ENCODE measurements at regions not wholly inside any gene's neighbourhood (a gene's known extent, or its start where the extent isn't known, plus 50 kb on each side); places are given as distances from the start of the nearest gene placed in this dataset.

DNA sequence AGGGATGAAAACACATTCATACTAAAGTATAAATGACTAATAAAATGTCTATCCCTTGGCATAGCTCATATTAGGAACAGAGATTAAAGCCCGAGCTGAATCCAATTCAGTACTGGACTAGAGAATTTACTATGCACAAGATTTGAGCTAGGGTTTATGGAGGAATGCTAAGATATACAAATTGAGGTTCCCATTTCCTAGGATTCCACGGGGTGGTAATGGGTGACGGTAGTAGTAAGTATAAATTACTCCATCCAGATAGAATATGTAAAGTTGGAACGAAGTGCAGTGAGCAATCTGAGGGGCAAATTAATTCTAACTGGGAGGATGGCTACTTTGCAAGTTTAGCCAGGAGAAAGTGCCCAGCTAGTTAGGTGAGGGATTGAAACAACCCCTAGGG, 156.5 kb downstream of the GAS1 start:
- H3K36me3 ChIP-seq = no peaks in the 10 kb centered on the region
- DNase-seq (ENCODE audit: low spot score in 2 of 2) = no peak
- intact Hi-C loops (cut with DNase I) = loop anchor here (10.0 kb wide), 1 partner anchor 194 kb away; no protein-coding TSS in a partner anchor
- TF ChIP-seq, protein P1, sequence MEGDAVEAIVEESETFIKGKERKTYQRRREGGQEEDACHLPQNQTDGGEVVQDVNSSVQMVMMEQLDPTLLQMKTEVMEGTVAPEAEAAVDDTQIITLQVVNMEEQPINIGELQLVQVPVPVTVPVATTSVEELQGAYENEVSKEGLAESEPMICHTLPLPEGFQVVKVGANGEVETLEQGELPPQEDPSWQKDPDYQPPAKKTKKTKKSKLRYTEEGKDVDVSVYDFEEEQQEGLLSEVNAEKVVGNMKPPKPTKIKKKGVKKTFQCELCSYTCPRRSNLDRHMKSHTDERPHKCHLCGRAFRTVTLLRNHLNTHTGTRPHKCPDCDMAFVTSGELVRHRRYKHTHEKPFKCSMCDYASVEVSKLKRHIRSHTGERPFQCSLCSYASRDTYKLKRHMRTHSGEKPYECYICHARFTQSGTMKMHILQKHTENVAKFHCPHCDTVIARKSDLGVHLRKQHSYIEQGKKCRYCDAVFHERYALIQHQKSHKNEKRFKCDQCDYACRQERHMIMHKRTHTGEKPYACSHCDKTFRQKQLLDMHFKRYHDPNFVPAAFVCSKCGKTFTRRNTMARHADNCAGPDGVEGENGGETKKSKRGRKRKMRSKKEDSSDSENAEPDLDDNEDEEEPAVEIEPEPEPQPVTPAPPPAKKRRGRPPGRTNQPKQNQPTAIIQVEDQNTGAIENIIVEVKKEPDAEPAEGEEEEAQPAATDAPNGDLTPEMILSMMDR (IDR thresholded peaks at IDR 0.05) = no peak
- H3K4me3 ChIP-seq = no peak overlapping the region
- H3K27ac ChIP-seq = no peak overlapping the region
- no peaks in the 10 kb centered on the region for H3K9me3 ChIP-seq
- peaks cover 0 to 5% of the 10 kb centered on the region in 2 donors for H3K4me1 ChIP-seq
- no peaks in the 10 kb centered on the region for H3K27me3 ChIP-seq

DNA sequence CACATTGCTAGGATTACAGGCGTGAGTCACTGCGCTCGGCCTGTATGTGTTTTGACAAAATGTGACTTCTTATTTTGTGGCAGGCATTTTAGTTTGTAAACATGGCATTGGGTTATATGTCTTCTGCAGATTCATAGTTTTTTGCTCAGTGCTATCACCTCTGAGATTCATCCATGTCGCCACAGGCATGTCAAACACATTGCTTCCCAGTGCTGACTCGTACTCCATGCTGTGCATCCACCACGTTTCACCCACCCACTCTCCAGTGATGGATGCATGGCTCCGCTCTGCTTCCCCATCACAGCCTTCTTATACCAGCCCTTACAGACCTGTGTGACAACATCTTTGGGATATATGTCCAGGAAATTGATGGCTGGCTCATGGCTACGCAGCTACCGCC, 158.8 kb downstream of the GAS1 start:
- H3K4me3 ChIP-seq = no peak overlapping the region
- TF ChIP-seq, protein P1 (IDR thresholded peaks at IDR 0.05) = no peak
- no peak for DNase-seq (ENCODE audit: low spot score in 2 of 2)
- H3K27me3 ChIP-seq = no peaks in the 10 kb centered on the region
- intact Hi-C loops (cut with DNase I) = loop anchor here (5.0 kb wide), 1 partner anchor 111 kb away; no protein-coding TSS in a partner anchor
- H3K36me3 ChIP-seq = no peaks in the 10 kb centered on the region
- no peaks in the 10 kb centered on the region for H3K4me1 ChIP-seq
- H3K27ac ChIP-seq = no peak overlapping the region
- H3K9me3 ChIP-seq = no peaks in the 10 kb centered on the region

DNA sequence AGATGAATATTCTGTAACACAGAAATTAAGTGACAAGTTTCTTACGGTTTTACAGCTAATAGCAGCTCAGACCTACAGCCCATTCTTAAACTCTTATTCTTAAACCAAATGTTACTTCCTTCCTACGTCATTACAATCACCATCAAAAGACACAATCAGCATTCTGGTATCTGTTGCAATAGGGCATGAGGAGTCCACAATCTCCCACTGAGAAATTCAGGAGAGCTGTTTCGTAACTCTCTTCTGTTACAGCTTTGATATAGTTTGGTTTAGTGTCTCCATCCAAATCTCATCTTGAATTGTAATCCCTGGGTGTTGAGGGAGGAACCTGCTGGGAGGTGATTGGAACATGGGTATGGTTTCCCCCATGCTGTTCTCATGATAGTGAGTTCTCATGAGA, 163.4 kb downstream of the GAS1 start:
- TF ChIP-seq, protein P1 (IDR thresholded peaks at IDR 0.05) = no peak
- H3K9me3 ChIP-seq = no peaks in the 10 kb centered on the region
- no peak overlapping the region for H3K4me3 ChIP-seq
- intact Hi-C loops (cut with DNase I) = no loop called here
- no peak overlapping the region for H3K27ac ChIP-seq
- no peaks in the 10 kb centered on the region for H3K4me1 ChIP-seq
- H3K36me3 ChIP-seq = no peaks in the 10 kb centered on the region
- DNase-seq (ENCODE audit: low spot score in 2 of 2) = no peak
- H3K27me3 ChIP-seq = no peaks in the 10 kb centered on the region

DNA sequence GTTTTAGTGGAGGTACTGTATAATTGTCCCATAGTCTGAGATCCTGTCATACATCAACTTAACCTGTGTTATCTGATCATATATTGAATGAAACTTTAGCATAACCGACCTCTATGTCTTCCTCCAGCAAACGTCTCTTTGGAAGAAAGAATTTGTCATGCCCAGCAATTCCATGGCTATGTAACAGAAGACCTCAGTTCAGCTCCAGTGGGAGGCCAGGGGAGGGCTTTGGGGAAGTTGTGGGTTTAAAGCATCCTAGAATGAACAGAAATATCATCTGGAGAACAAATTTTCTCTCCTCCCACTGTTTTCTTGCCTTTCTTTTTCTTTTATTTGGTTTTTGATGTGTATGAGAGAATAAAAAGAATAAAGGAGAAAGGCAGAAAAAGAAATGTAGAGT, 164.5 kb downstream of the GAS1 start:
- Histone ChIP-seq H3K27ac (no peak overlapping the region), H3K36me3 (no peaks in the 10 kb centered on the region), H3K27me3 (no peaks in the 10 kb centered on the region), H3K9me3 (no peaks in the 10 kb centered on the region), H3K4me1 (no peaks in the 10 kb centered on the region), H3K4me3 (no peak overlapping the region)
- TF ChIP-seq, protein P1 (IDR thresholded peaks at IDR 0.05) = no peak
- no peak for DNase-seq (ENCODE audit: low spot score in 2 of 2)
- intact Hi-C loops (cut with DNase I) = no loop called here

DNA sequence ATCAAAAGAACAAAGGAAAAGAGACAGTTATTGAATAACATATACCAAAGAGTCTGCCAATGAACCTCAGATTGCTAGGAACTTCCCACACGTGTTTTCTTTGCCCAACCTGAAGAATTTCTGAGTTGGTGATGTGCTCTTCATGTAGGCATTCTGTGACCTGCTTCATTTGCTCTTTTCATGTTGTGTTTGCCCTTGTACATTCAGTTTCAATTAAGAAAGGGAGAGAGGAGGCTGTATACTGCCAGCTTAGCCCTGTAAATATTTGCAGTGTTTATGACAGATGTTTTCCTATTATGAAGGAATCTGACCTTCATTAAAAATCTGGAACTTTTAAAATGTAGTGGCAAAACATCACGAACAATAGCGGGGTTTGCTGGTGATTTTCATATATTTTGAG, 168.5 kb downstream of the GAS1 start:
- Histone ChIP-seq H3K27ac (no peak overlapping the region), H3K27me3 (no peaks in the 10 kb centered on the region), H3K9me3 (no peaks in the 10 kb centered on the region), H3K4me3 (no peak overlapping the region), H3K4me1 (no peaks in the 10 kb centered on the region), H3K36me3 (no peaks in the 10 kb centered on the region)
- TF ChIP-seq, protein P1 (IDR thresholded peaks at IDR 0.05) = no peak
- DNase-seq (ENCODE audit: low spot score in 2 of 2) = no peak
- intact Hi-C loops (cut with DNase I) = no loop called here

DNA sequence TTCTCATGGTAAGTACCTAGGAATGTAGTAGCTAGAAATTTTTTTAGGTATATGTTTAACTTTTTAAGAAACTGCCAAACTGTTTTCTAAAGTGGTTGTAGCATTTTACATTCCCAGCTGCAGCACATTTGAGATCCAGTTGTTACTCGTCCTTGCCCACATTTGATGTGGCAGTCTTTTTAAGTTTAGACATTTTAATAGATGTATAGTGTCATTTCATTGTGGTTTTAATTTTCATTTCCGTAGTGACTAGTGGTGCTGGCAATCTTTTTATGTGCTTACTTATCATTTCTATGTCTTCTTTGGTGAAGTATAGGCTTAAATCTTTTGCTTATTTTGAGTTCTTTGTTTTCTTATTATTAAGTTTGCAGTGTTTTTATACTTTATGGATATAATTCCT, 171.6 kb downstream of the GAS1 start:
- Histone ChIP-seq H3K4me3 (no peak overlapping the region), H3K4me1 (no peaks in the 10 kb centered on the region), H3K36me3 (no peaks in the 10 kb centered on the region), H3K27ac (no peak overlapping the region), H3K27me3 (no peaks in the 10 kb centered on the region), H3K9me3 (no peaks in the 10 kb centered on the region)
- DNase-seq (ENCODE audit: low spot score in 2 of 2) = no peak
- TF ChIP-seq, protein P1 (IDR thresholded peaks at IDR 0.05) = no peak
- intact Hi-C loops (cut with DNase I) = no loop called here
